ENCODE measurements at regions not wholly inside any gene's neighbourhood (a gene's known extent, or its start where the extent isn't known, plus 50 kb on each side); places are given as distances from the start of the nearest gene placed in this dataset.

GRCh38 chr21:33973268-33973667 is 57.7 kb upstream of the ATP5PO start:
- H2AFZ ChIP-seq (ENCODE audit: control insufficient read depth, low read depth, low read length) = no peak overlapping the region
- no peak overlapping the region for H3K4me2 ChIP-seq (ENCODE audit: control insufficient read depth, insufficient read depth)
- in situ Hi-C loops (cut with MboI) (no loop called here), intact Hi-C loops (cut with micrococcal nuclease; ENCODE audit: unreplicated experiment) (no loop called here)
- H3K9me3 ChIP-seq (replicated peaks; ENCODE audit: control insufficient read depth, insufficient read depth, low read length) = no peaks in the 10 kb centered on the region; the same call in 2 of the 3 replicates
- ATAC-seq (no peak), DNase-seq (ENCODE audit: low read depth, low spot score) (no peak), FAIRE-seq (no peak)
- H4K20me1 ChIP-seq (ENCODE audit: control insufficient read depth, insufficient read depth) = no peaks in the 10 kb centered on the region
- CTCF ChIA-PET = interaction anchor here (0.9 to 1.7 kb wide), 4 partner anchors 17 to 50 kb away, joined by 3 to 6 read pairs (median 5); no protein-coding TSS in a partner anchor
- H3K79me2 ChIP-seq (ENCODE audit: control insufficient read depth, insufficient read depth, low read length) = no peaks in the 10 kb centered on the region
- H3K4me3 ChIP-seq = no peak overlapping the region
- SMC1A ChIA-PET (ENCODE audit: uncharacterized antibody, unreplicated experiment) = interaction anchor here (1.0 to 16.4 kb wide), 5 partner anchors 19 to 104 kb away, joined by 4 to 290 read pairs (median 45); no protein-coding TSS in a partner anchor
- H3K4me1 ChIP-seq (ENCODE audit: control insufficient read depth, insufficient read depth, low read length) = peaks cover 27% of the 10 kb centered on the region
- no peak overlapping the region for H3K9ac ChIP-seq (ENCODE audit: control insufficient read depth, insufficient read depth, low read length)
- no peaks in the 10 kb centered on the region for H3K27me3 ChIP-seq (replicated peaks in 1 of 2; ENCODE audit: control insufficient read depth in 2 of 2, insufficient read depth in 2 of 2, low read length in 1 of 2)
- RAD21 ChIA-PET (ENCODE audit: unreplicated experiment) = interaction anchor here (1.0 to 14.7 kb wide), 5 partner anchors 14 to 49 kb away, joined by 3 to 182 read pairs (median 5); no protein-coding TSS in a partner anchor
- TF ChIP-seq ZBTB33 (IDR thresholded peaks at IDR 0.05) (no peak), SIX5 (IDR thresholded peaks at IDR 0.05; ENCODE audit: low read depth, low read length, severe bottlenecking) (no peak), CHD4 (IDR thresholded peaks at IDR 0.05) (no peak), POU2F2 (IDR thresholded peaks at IDR 0.05; ENCODE audit: borderline replicate concordance, low read depth, low read length) (no peak), MYB (IDR thresholded peaks at IDR 0.05; ENCODE audit: borderline replicate concordance, low read depth, low read length) (no peak), NR2F1 (conservative IDR thresholded peaks at IDR 0.05) (no peak), RAD51 (IDR thresholded peaks at IDR 0.05) (no peak), SMC3 (IDR thresholded peaks at IDR 0.05; ENCODE audit: borderline replicate concordance, low read length) (no peak), NBN (IDR thresholded peaks at IDR 0.05) (no peak), TCF7 (IDR thresholded peaks at IDR 0.05; ENCODE audit: borderline replicate concordance) (no peak), CTCF (IDR thresholded peaks at IDR 0.05 in 2 of 3, conservative IDR thresholded peaks at IDR 0.05 in 1 of 3; ENCODE audit: control insufficient read depth in 2 of 3, extremely low read depth in 1 of 3, insufficient read depth in 1 of 3, low read depth in 3 of 3, low read length in 3 of 3) (no peak)
- no TSS peak for BruUV-seq (replicated peaks)
- no peak overlapping the region for H3K27ac ChIP-seq (ENCODE audit: control insufficient read depth, insufficient read depth)
- WGBS (ENCODE audit: insufficient coverage, insufficient replicate concordance, low lambda C conversion rate, missing lambda C conversion rate) = 96% methylated on average over 5 of the region's 5 CpGs
- no peaks in the 10 kb centered on the region for H3K36me3 ChIP-seq (ENCODE audit: control insufficient read depth in 2 of 2, insufficient read depth in 2 of 2, low read length in 1 of 2)
- POLR2A ChIA-PET = interaction anchor here (0.6 to 5.2 kb wide), 3 partner anchors 19 to 41 kb away, joined by 3 to 54 read pairs (median 4); no protein-coding TSS in a partner anchor

All from GM12878 (cell line).